Posterior vena cava (tissue), 2 donors: ENCODE measurements at regions not wholly inside any gene's neighbourhood (a gene's known extent, or its start where the extent isn't known, plus 50 kb on each side); places are given as distances from the start of the nearest gene placed in this dataset.

Source experiments
- DNase-seq: peaks from one replicate; pipeline ENCODE4 v3.0.0-alpha.2; 2020; ENCODE audit warnings: low spot score
- intact Hi-C, 2 donors: fragments of 100-400 bp; cut with DNase I; formaldehyde crosslinking; loops; one replicate each; pipeline versions ENCODE4 v1.14.1 to v1.14.2; 2022 to 2023
- donor health status: DM: yes; HTN: yes; CAD: no.
- donor health status: DM: yes; HTN: yes; CAD: no.

- DNase-seq, result no peak
- intact Hi-C loops, result no loop called here
Observed at GRCh38 chrX:45360571-45360970, 159.9 kb upstream of the DIPK2B start.

- no peak for DNase-seq
- intact Hi-C loops, result no loop called here
Observed at GRCh38 chrX:45358392-45358791, 157.7 kb upstream of the DIPK2B start.

- intact Hi-C loops, result no loop called here
- DNase-seq, result no peak
Observed at GRCh38 chrX:45353456-45353855, 152.8 kb upstream of the DIPK2B start.

GRCh38 chrX:45352611-45353010 lies 151.9 kb upstream of the DIPK2B start:
- intact Hi-C loops, result no loop called here
- no peak for DNase-seq

- intact Hi-C loops, result no loop called here
- no peak for DNase-seq
Observed at GRCh38 chrX:45351478-45351877, 150.8 kb upstream of the DIPK2B start.

- intact Hi-C loops, result no loop called here
- DNase-seq, result no peak
Observed at GRCh38 chrX:45348296-45348695, 147.6 kb upstream of the DIPK2B start.

- no peak for DNase-seq
- intact Hi-C loops, result no loop called here
Observed at GRCh38 chrX:45347877-45348276, 147.2 kb upstream of the DIPK2B start.

GRCh38 chrX:45344594-45344993 lies 143.9 kb upstream of the DIPK2B start:
- DNase-seq, result no peak
- intact Hi-C loops, result no loop called here

- no peak for DNase-seq
- intact Hi-C loops, result loop anchor here in 1 of 2 donors (10.0 kb wide), 1 partner anchor 186 kb away; no protein-coding TSS in a partner anchor
Observed at GRCh38 chrX:45329217-45329616, 128.5 kb upstream of the DIPK2B start.

GRCh38 chrX:45324941-45325340 lies 124.3 kb upstream of the DIPK2B start:
- intact Hi-C loops, result loop anchor here in 1 of 2 donors (10.0 kb wide), 1 partner anchor 190 kb away; no protein-coding TSS in a partner anchor
- DNase-seq, result no peak

- DNase-seq, result no peak
- intact Hi-C loops, result loop anchor here in 1 of 2 donors (10.0 kb wide), 1 partner anchor 191 kb away; no protein-coding TSS in a partner anchor
Observed at GRCh38 chrX:45323387-45323786, 122.7 kb upstream of the DIPK2B start.

GRCh38 chrX:45322820-45323219 lies 122.1 kb upstream of the DIPK2B start:
- DNase-seq, result no peak
- intact Hi-C loops, result loop anchor here in 1 of 2 donors (10.0 kb wide), 1 partner anchor 192 kb away; no protein-coding TSS in a partner anchor

GRCh38 chrX:45322382-45322781 lies 121.7 kb upstream of the DIPK2B start:
- intact Hi-C loops, result loop anchor here in 1 of 2 donors (10.0 kb wide), 1 partner anchor 192 kb away; no protein-coding TSS in a partner anchor
- DNase-seq, result no peak

- intact Hi-C loops, result loop anchor here in 1 of 2 donors (10.0 kb wide), 1 partner anchor 195 kb away; no protein-coding TSS in a partner anchor
- no peak for DNase-seq
Observed at GRCh38 chrX:45320191-45320590, 119.5 kb upstream of the DIPK2B start.

- intact Hi-C loops, result no loop called here
- no peak for DNase-seq
Observed at GRCh38 chrX:45309801-45310200, 109.1 kb upstream of the DIPK2B start.

GRCh38 chrX:45309096-45309495 lies 108.4 kb upstream of the DIPK2B start:
- intact Hi-C loops, result no loop called here
- no peak for DNase-seq

- no peak for DNase-seq
- intact Hi-C loops, result no loop called here
Observed at GRCh38 chrX:45306794-45307193, 106.1 kb upstream of the DIPK2B start.

- intact Hi-C loops, result no loop called here
- no peak for DNase-seq
Observed at GRCh38 chrX:45300638-45301037, 100.0 kb upstream of the DIPK2B start.

GRCh38 chrX:45295259-45295986 lies 94.7 kb upstream of the DIPK2B start:
- DNase-seq, result no peak
- intact Hi-C loops, result no loop called here

GRCh38 chrX:45274576-45274975 lies 73.9 kb upstream of the DIPK2B start:
- intact Hi-C loops, result no loop called here

GRCh38 chrX:45267007-45267406 lies 66.3 kb upstream of the DIPK2B start:
- intact Hi-C loops, result no loop called here
- DNase-seq, result no peak

More at GRCh38 chrX:45274576-45274975, 73.9 kb upstream of the DIPK2B start:
- DNase-seq, result no peak
